ENCODE measurements at regions not wholly inside any gene's neighbourhood (a gene's known extent, or its start where the extent isn't known, plus 50 kb on each side); places are given as distances from the start of the nearest gene placed in this dataset.

- Mint-ChIP-seq H3K36me3 (ENCODE audit: low read depth) (peaks cover 8% of the 10 kb centered on the region), H3K27ac (peak overlapping the region; percentile 36), H3K27me3 (ENCODE audit: low read depth, poor library complexity) (peaks cover 4% of the 10 kb centered on the region), H3K4me1 (peaks cover 16% of the 10 kb centered on the region), H3K9me3 (peaks cover 11% of the 10 kb centered on the region), H3K4me3 (peak overlapping the region; percentile 1)
- TF ChIP-seq CTCF (IDR thresholded peaks at IDR 0.05), result no peak
- DNase-seq, result no peak
Measured at GRCh38 chr1:87918398-87918797, 589.7 kb downstream of the LMO4 start.

GRCh38 chr1:87922885-87923284 lies 594.2 kb downstream of the LMO4 start:
- peaks cover 4% of the 10 kb centered on the region for H3K27me3 Mint-ChIP-seq (ENCODE audit: low read depth, poor library complexity)
- no peaks in the 10 kb centered on the region for H3K9me3 Mint-ChIP-seq
- no peaks in the 10 kb centered on the region for H3K36me3 Mint-ChIP-seq (ENCODE audit: low read depth)
- no peak overlapping the region for H3K27ac Mint-ChIP-seq
- DNase-seq, result no peak
- peaks cover 12% of the 10 kb centered on the region for H3K4me1 Mint-ChIP-seq
- no peak for TF ChIP-seq CTCF (IDR thresholded peaks at IDR 0.05)
- no peak overlapping the region for H3K4me3 Mint-ChIP-seq

- Mint-ChIP-seq H3K4me1 (no peaks in the 10 kb centered on the region), H3K27me3 (ENCODE audit: low read depth, poor library complexity) (peaks cover 4% of the 10 kb centered on the region), H3K4me3 (no peak overlapping the region), H3K36me3 (ENCODE audit: low read depth) (peaks cover 5% of the 10 kb centered on the region), H3K9me3 (peaks cover 21% of the 10 kb centered on the region), H3K27ac (no peak overlapping the region)
- TF ChIP-seq CTCF (IDR thresholded peaks at IDR 0.05), result no peak
- DNase-seq, result no peak
Measured at GRCh38 chr1:87926131-87926830, 597.6 kb downstream of the LMO4 start.

GRCh38 chr1:87926921-87927320 lies 598.2 kb downstream of the LMO4 start:
- no peak for DNase-seq
- H3K4me1 Mint-ChIP-seq, result no peaks in the 10 kb centered on the region
- peaks cover 26% of the 10 kb centered on the region for H3K9me3 Mint-ChIP-seq
- H3K36me3 Mint-ChIP-seq (ENCODE audit: low read depth), result peaks cover 10% of the 10 kb centered on the region
- no peak overlapping the region for H3K4me3 Mint-ChIP-seq
- TF ChIP-seq CTCF (IDR thresholded peaks at IDR 0.05), result no peak
- no peak overlapping the region for H3K27ac Mint-ChIP-seq
- peaks cover 4% of the 10 kb centered on the region for H3K27me3 Mint-ChIP-seq (ENCODE audit: low read depth, poor library complexity)

- Mint-ChIP-seq H3K4me1 (no peaks in the 10 kb centered on the region), H3K4me3 (no peak overlapping the region), H3K9me3 (peaks cover 26% of the 10 kb centered on the region), H3K27ac (no peak overlapping the region), H3K36me3 (ENCODE audit: low read depth) (peaks cover 10% of the 10 kb centered on the region), H3K27me3 (ENCODE audit: low read depth, poor library complexity) (peaks cover 4% of the 10 kb centered on the region)
- no peak for DNase-seq
- no peak for TF ChIP-seq CTCF (IDR thresholded peaks at IDR 0.05)
Measured at GRCh38 chr1:87927391-87928280, 599.0 kb downstream of the LMO4 start.
